ENCODE measurements at regions not wholly inside any gene's neighbourhood (a gene's known extent, or its start where the extent isn't known, plus 50 kb on each side); places are given as distances from the start of the nearest gene placed in this dataset.

DNA sequence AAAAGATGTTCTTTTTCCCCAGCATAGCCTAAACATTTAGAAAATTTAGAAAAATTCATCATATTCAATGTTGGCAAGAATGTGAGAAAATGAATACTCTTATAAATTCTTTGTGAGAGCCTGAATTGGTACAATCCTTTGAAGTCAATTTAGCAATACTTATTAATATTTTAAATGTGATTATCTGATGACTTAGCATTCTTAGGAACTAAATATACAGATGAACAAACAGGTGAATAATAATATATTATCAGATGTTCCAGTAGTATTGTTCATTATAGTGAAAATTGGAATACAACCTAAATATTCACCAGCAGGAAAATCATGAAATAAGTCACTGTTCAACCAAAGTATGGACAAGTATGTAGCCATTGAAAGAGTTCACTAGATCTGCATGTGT is 55.5 kb upstream of the MEIS1 start:
- TF ChIP-seq, protein P1, sequence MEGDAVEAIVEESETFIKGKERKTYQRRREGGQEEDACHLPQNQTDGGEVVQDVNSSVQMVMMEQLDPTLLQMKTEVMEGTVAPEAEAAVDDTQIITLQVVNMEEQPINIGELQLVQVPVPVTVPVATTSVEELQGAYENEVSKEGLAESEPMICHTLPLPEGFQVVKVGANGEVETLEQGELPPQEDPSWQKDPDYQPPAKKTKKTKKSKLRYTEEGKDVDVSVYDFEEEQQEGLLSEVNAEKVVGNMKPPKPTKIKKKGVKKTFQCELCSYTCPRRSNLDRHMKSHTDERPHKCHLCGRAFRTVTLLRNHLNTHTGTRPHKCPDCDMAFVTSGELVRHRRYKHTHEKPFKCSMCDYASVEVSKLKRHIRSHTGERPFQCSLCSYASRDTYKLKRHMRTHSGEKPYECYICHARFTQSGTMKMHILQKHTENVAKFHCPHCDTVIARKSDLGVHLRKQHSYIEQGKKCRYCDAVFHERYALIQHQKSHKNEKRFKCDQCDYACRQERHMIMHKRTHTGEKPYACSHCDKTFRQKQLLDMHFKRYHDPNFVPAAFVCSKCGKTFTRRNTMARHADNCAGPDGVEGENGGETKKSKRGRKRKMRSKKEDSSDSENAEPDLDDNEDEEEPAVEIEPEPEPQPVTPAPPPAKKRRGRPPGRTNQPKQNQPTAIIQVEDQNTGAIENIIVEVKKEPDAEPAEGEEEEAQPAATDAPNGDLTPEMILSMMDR (IDR thresholded peaks at IDR 0.05) = no peak
- TF ChIP-seq SIN3A (IDR thresholded peaks at IDR 0.05; ENCODE audit: borderline replicate concordance, insufficient read depth, low read depth, low read length) (no peak), POLR2AphosphoS5 (IDR thresholded peaks at IDR 0.05; ENCODE audit: low read depth, low read length) (no peak), TCF7L2 (IDR thresholded peaks at IDR 0.05; ENCODE audit: low read depth, low read length) (no peak)
- TF ChIP-seq, protein P2, sequence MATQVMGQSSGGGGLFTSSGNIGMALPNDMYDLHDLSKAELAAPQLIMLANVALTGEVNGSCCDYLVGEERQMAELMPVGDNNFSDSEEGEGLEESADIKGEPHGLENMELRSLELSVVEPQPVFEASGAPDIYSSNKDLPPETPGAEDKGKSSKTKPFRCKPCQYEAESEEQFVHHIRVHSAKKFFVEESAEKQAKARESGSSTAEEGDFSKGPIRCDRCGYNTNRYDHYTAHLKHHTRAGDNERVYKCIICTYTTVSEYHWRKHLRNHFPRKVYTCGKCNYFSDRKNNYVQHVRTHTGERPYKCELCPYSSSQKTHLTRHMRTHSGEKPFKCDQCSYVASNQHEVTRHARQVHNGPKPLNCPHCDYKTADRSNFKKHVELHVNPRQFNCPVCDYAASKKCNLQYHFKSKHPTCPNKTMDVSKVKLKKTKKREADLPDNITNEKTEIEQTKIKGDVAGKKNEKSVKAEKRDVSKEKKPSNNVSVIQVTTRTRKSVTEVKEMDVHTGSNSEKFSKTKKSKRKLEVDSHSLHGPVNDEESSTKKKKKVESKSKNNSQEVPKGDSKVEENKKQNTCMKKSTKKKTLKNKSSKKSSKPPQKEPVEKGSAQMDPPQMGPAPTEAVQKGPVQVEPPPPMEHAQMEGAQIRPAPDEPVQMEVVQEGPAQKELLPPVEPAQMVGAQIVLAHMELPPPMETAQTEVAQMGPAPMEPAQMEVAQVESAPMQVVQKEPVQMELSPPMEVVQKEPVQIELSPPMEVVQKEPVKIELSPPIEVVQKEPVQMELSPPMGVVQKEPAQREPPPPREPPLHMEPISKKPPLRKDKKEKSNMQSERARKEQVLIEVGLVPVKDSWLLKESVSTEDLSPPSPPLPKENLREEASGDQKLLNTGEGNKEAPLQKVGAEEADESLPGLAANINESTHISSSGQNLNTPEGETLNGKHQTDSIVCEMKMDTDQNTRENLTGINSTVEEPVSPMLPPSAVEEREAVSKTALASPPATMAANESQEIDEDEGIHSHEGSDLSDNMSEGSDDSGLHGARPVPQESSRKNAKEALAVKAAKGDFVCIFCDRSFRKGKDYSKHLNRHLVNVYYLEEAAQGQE (IDR thresholded peaks at IDR 0.05; ENCODE audit: insufficient read depth in 1 of 2, low read depth in 2 of 2, low read length in 1 of 2) = no peak

All from Panc1 (cell line).